ENCODE measurements at regions not wholly inside any gene's neighbourhood (a gene's known extent, or its start where the extent isn't known, plus 50 kb on each side); places are given as distances from the start of the nearest gene placed in this dataset.

GRCh38 chr5:155094455-155094854, 80.9 kb downstream of the KIF4B start:
- BruUV-seq (replicated peaks): no TSS peak
- Histone ChIP-seq H3K9me3 (ENCODE audit: control insufficient read depth, insufficient read depth, low read depth, low read length) (no peaks in the 10 kb centered on the region), H3K4me1 (ENCODE audit: control insufficient read depth, insufficient read depth, low read length) (no peaks in the 10 kb centered on the region), H3K27ac (ENCODE audit: low read length) (no peak overlapping the region), H3K36me3 (ENCODE audit: control insufficient read depth, insufficient read depth, low read length) (no peaks in the 10 kb centered on the region), H3K4me3 (ENCODE audit: low read depth in 2 of 2, low read length in 2 of 2) (no peak overlapping the region), H3K27me3 (ENCODE audit: control insufficient read depth, insufficient read depth, low read length) (0 out of 2 replicates have a peak, but pooled peaks cover 3% of the 10 kb centered on the region)
- in situ Hi-C loops (cut with HindIII; ENCODE audit: low pct_unique_long_range_greater_than_20kb, low sequenced_read_pairs): no loop called here
- DNase-seq (ENCODE audit: low read depth, low spot score) (no peak), ATAC-seq (no peak)
- ChIA-PET POLR2A (no interaction called here), CTCF (no interaction called here)
- TF ChIP-seq CTCF (IDR thresholded peaks at IDR 0.05): no peak
- TF ChIP-seq SIN3A (IDR thresholded peaks at IDR 0.05; ENCODE audit: borderline replicate concordance, insufficient read depth, low read depth, low read length): no peak
- TF ChIP-seq POLR2AphosphoS5 (IDR thresholded peaks at IDR 0.05; ENCODE audit: low read depth, low read length): no peak
- TF ChIP-seq REST (IDR thresholded peaks at IDR 0.05; ENCODE audit: insufficient read depth in 1 of 2, low read depth in 2 of 2, low read length in 1 of 2): no peak
- TF ChIP-seq TCF7L2 (IDR thresholded peaks at IDR 0.05; ENCODE audit: low read depth, low read length): no peak
- intact Hi-C loops (cut with micrococcal nuclease; ENCODE audit: unreplicated experiment): no loop called here

GRCh38 chr5:155097995-155098394, 84.4 kb downstream of the KIF4B start:
- Histone ChIP-seq H3K4me1 (ENCODE audit: control insufficient read depth, insufficient read depth, low read length) (no peaks in the 10 kb centered on the region), H3K4me3 (ENCODE audit: low read depth in 2 of 2, low read length in 2 of 2) (no peak overlapping the region), H3K27me3 (ENCODE audit: control insufficient read depth, insufficient read depth, low read length) (peaks cover 3% of the 10 kb centered on the region; the same call in 1 of the 2 replicates), H3K9me3 (ENCODE audit: control insufficient read depth, insufficient read depth, low read depth, low read length) (no peaks in the 10 kb centered on the region), H3K36me3 (ENCODE audit: control insufficient read depth, insufficient read depth, low read length) (no peaks in the 10 kb centered on the region), H3K27ac (ENCODE audit: low read length) (no peak overlapping the region)
- in situ Hi-C loops (cut with HindIII; ENCODE audit: low pct_unique_long_range_greater_than_20kb, low sequenced_read_pairs): no loop called here
- ChIA-PET CTCF (no interaction called here), POLR2A (no interaction called here)
- ATAC-seq: no peak
- DNase-seq (ENCODE audit: low read depth, low spot score): no peak
- no TSS peak for BruUV-seq (replicated peaks)
- intact Hi-C loops (cut with micrococcal nuclease; ENCODE audit: unreplicated experiment): no loop called here
- TF ChIP-seq REST (IDR thresholded peaks at IDR 0.05; ENCODE audit: insufficient read depth in 1 of 2, low read depth in 2 of 2, low read length in 1 of 2): no peak
- TF ChIP-seq POLR2AphosphoS5 (IDR thresholded peaks at IDR 0.05; ENCODE audit: low read depth, low read length): no peak
- TF ChIP-seq TCF7L2 (IDR thresholded peaks at IDR 0.05; ENCODE audit: low read depth, low read length): no peak
- TF ChIP-seq CTCF (IDR thresholded peaks at IDR 0.05): no peak
- TF ChIP-seq SIN3A (IDR thresholded peaks at IDR 0.05; ENCODE audit: borderline replicate concordance, insufficient read depth, low read depth, low read length): no peak
